ENCODE measurements at regions not wholly inside any gene's neighbourhood (a gene's known extent, or its start where the extent isn't known, plus 50 kb on each side); places are given as distances from the start of the nearest gene placed in this dataset.

- TF ChIP-seq CTCF (IDR thresholded peaks at IDR 0.05) = no peak
- TF ChIP-seq POLR2A (IDR thresholded peaks at IDR 0.05; ENCODE audit: low read depth) = no peak
Measured at GRCh38 chr11:25787416-25787815, 544.5 kb upstream of the ANO3 start.
